HG03039 (cell line): ENCODE measurements at regions not wholly inside any gene's neighbourhood (a gene's known extent, or its start where the extent isn't known, plus 50 kb on each side); places are given as distances from the start of the nearest gene placed in this dataset.

Experiments used
- ATAC-seq: cut with Tn5 transposase; IDR thresholded peaks from one replicate; pipeline ENCODE4 v1.9.1; 2021; ENCODE audit warnings: mild to moderate bottlenecking, moderate library complexity; ENCODE audit not compliant: unreplicated experiment

GRCh38 chr5:107090506-107090905, 580.2 kb downstream of the EFNA5 start:
- no peak for ATAC-seq

GRCh38 chr5:107088907-107089306, 581.8 kb downstream of the EFNA5 start:
- no peak for ATAC-seq

GRCh38 chr5:107085572-107085971, 585.2 kb downstream of the EFNA5 start:
- no peak for ATAC-seq

DNA sequence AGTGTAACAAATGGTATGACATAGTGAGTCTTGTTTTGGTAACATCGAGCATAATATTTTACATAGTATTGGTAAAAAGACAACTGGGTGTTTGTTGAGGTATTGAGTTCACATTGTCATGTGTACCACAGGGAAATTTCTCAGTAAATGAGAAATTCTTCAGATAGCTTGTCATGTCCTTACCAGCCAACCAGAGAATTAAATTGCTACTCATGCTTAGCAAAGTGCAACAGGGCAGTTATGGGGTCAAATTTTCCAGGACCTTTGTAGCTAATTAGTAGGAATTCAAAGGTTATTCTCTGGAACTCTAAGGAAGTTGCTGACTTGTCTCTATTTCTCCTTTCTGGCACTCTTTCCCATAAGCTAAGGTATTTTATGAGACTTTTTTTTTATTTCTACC, 595.7 kb downstream of the EFNA5 start:
- ATAC-seq, result no peak

- no peak for ATAC-seq
These were observed 597.8 kb downstream of the EFNA5 start for GRCh38 chr5:107072967-107073366.

- ATAC-seq, result no peak
These were observed 598.3 kb downstream of the EFNA5 start for GRCh38 chr5:107072440-107072839.

- ATAC-seq, result no peak
These were observed 602.0 kb downstream of the EFNA5 start for GRCh38 chr5:107068782-107069181.

DNA sequence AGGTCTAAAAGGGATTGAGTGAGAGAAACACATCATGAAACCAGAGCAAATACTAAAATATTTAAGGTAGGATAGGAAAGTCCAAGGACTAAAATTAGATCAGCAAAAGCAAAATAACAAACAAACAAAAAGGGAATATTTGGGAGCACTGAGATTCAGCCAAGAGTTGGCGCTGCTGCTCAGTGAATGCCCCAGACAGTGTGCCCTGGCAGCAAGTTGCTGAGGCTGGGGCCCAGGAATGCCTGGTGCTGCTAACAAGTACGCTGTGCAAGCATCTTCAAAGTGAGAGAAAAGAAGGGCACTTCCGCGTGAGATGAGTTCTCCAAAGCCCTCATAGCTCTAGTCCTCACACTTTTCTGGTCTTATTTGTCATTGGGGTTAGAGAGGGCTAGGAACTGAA, 603.3 kb downstream of the EFNA5 start:
- no peak for ATAC-seq

GRCh38 chr5:107063511-107063910, 607.2 kb downstream of the EFNA5 start:
- ATAC-seq, result no peak

DNA sequence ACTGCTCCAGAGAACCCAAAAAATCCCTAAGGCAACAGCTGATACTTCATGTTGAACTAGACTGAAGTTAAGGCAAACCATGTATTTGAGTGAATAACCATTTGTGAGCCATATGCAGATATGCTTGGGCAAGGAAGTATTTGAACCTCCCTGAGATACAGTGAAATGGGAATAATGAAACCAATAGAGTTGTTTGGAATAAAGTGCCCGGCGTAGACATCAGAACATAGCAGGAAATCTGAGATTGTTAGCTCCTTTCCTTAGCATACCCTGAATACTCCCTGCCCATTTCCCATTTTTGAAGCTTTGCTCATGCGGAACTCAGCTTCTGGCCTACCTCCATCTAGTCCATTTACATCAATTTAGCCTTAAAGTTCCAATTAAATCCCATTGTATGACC, 611.9 kb downstream of the EFNA5 start:
- ATAC-seq, result no peak

GRCh38 chr5:107058235-107058634, 612.5 kb downstream of the EFNA5 start:
- no peak for ATAC-seq

DNA sequence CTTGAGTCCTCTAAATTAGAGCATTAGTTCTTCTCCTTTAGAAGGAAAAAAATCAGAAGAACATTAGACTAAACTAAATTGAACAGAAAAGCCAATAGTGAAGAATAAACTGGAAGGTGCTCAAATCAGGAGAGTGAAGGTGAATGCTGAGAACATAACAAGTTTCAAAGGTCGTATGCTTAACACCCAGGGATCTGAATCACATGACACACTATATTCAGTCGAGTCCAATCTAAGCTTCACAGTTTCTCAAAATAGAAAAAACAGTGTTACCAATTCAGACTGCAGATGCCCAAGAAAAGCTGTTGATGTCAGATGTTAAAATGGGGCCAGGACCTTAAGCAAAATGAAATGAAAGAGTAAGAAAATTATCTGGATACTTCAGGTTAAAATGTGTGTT, 614.5 kb downstream of the EFNA5 start:
- ATAC-seq, result no peak

- no peak for ATAC-seq
These were observed 623.7 kb downstream of the EFNA5 start for GRCh38 chr5:107047048-107047447.

DNA sequence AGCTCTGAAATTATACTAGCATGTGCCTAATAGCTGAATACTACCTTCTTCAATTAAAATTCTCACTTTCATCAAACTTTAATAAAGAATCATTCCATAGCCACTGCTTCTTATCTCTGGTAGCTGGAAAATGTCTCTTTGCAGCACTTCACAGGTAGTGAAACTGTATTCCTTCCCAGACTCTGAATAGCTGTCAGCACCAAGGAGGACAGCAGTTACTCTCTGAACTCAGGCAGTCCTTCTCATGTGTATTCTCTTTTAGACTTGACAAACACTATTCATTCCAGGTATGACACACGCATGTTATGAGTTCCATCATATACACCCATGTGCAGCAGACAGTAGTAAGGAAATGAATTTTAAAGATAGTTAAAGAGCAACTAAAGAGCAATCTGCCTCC, 627.1 kb downstream of the EFNA5 start:
- ATAC-seq, result no peak

GRCh38 chr5:107040907-107041306, 629.8 kb downstream of the EFNA5 start:
- no peak for ATAC-seq

GRCh38 chr5:107032629-107033028, 638.1 kb downstream of the EFNA5 start:
- no peak for ATAC-seq

- ATAC-seq, result no peak
These were observed 641.8 kb downstream of the EFNA5 start for GRCh38 chr5:107028938-107029337.

- ATAC-seq, result no peak
These were observed 644.8 kb downstream of the EFNA5 start for GRCh38 chr5:107025712-107026497.

DNA sequence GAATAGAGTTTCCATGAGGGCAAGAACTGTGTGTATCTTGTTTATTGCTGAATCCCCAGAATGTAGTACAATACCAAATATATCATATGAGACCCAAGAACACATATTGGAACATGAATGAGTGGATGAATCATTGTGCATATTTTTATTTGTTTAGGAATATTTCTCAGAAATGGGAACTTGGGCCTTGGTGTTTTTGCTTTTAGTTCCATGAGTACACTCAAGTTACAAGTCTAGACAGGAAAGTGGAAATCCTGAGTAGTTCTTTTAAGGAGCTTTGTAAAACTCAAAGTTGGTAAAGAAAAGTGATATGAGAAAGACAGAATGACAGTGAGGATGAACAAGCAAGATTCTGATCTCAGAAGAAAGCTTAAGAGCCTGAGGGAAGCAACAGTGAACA, 647.0 kb downstream of the EFNA5 start:
- ATAC-seq, result no peak

DNA sequence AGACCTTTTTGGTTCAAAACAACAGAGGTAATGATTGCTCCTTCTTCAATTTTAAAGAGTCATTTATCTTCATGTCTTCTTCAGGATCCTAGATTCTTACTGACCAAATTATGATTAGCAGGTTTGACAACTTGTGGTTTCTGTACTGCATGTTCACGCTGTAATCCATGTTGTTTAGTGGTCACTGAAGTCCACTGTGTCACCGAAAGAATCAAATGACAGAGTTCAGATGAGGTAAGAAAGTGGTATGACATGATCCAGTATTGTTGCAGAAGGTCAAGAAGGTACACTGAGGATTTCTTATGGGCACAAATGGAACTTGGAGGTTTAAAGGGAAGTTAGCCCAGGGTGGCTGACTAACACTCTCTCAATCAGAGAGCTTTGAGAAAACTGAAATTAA, 649.2 kb downstream of the EFNA5 start:
- no peak for ATAC-seq

DNA sequence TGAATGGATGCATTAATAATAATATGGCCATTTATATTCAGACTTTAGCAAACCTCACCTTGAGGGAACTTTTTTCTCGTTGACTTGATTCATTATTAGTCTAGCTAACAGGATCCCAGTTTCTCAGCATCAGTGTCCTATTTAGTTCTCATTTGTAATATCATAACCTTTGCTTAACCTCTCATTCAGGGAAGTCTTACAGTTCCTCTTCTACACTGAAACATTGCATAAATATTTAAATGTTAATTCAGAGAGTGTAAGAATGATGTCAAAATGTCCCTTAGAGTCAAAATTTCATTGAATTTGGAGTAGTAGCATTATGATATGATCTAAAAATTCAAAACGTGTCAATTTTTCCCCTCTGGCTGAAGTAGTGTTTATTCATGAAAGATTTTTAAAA, 650.1 kb downstream of the EFNA5 start:
- ATAC-seq, result no peak

GRCh38 chr5:107017616-107018015, 653.1 kb downstream of the EFNA5 start:
- ATAC-seq, result no peak

- no peak for ATAC-seq
These were observed 658.4 kb downstream of the EFNA5 start for GRCh38 chr5:107012371-107012770.
